ENCODE measurements at regions not wholly inside any gene's neighbourhood (a gene's known extent, or its start where the extent isn't known, plus 50 kb on each side); places are given as distances from the start of the nearest gene placed in this dataset.

- no peak for DNase-seq
Measured at GRCh38 chr13:46983881-46984280, 87.0 kb upstream of the HTR2A start.

GRCh38 chr13:46982856-46983582, 86.2 kb upstream of the HTR2A start:
- DNase-seq = no peak

GRCh38 chr13:46975173-46975572, 78.3 kb upstream of the HTR2A start:
- DNase-seq = no peak

- DNase-seq = no peak
Measured at GRCh38 chr13:46968450-46968849, 71.6 kb upstream of the HTR2A start.

- no peak for DNase-seq
Measured at GRCh38 chr13:46964789-46965527, 68.1 kb upstream of the HTR2A start.

- no peak for DNase-seq
Measured at GRCh38 chr13:46963904-46964303, 67.1 kb upstream of the HTR2A start.

- DNase-seq = no peak
Measured at GRCh38 chr13:46962281-46962941, 65.6 kb upstream of the HTR2A start.

- DNase-seq = no peak
Measured at GRCh38 chr13:46961719-46962118, 64.9 kb upstream of the HTR2A start.

GRCh38 chr13:46953941-46954340, 57.1 kb upstream of the HTR2A start:
- DNase-seq = no peak

GRCh38 chr13:46953331-46953730, 56.5 kb upstream of the HTR2A start:
- no peak for DNase-seq

- DNase-seq = no peak
Measured at GRCh38 chr13:46951516-46951915, 54.7 kb upstream of the HTR2A start.

GRCh38 chr13:46949211-46949610, 52.4 kb upstream of the HTR2A start:
- DNase-seq = no peak

- DNase-seq = no peak
Measured at GRCh38 chr13:46948338-46948737, 51.5 kb upstream of the HTR2A start.

GRCh38 chr13:46947425-46948191, 50.8 kb upstream of the HTR2A start:
- no peak for DNase-seq
